ENCODE measurements at regions not wholly inside any gene's neighbourhood (a gene's known extent, or its start where the extent isn't known, plus 50 kb on each side); places are given as distances from the start of the nearest gene placed in this dataset.

DNA sequence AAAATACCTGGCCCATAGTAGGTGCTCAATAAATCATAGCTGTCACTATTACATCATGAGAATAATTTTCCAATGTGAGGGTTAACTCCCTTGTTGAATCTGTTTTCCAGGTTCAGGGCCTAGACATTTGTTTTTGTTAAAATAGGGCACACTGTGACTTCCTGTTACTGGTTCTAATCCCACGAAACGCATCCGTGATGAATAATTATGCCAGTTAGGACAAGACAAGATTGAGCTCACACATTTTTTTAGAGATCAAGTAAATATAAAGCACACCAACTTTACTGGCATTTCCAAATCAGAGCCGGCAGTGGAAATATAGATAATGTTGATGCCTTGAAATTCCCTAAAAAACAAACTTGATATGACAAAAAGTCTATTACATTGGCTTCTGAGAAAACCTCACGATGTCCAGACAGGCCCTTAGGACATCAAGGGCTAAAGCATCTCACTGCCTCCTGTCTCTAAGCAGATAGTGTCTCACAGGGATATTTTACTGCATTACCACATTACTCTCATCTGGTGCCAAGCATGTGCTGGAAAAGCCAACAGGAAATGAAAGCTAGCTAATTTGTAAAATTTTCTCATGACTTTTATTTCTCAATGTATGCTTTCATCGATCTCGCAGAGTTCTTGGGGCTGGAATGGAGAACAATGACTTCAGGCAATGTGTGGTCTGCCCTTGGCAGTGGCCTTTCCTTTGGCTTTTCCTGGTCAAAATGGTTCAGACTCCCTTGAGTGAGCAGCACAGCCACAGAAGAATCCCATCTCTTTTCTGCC is 414.3 kb upstream of the PAPPA start:
- TF ChIP-seq EZH2phosphoT487 (IDR thresholded peaks at IDR 0.05; ENCODE audit: insufficient read depth, low read depth) = no peak
- TF ChIP-seq EZH2 (IDR thresholded peaks at IDR 0.05; ENCODE audit: insufficient read depth, poor library complexity, severe bottlenecking) = no peak
